ENCODE measurements at regions not wholly inside any gene's neighbourhood (a gene's known extent, or its start where the extent isn't known, plus 50 kb on each side); places are given as distances from the start of the nearest gene placed in this dataset.

DNA sequence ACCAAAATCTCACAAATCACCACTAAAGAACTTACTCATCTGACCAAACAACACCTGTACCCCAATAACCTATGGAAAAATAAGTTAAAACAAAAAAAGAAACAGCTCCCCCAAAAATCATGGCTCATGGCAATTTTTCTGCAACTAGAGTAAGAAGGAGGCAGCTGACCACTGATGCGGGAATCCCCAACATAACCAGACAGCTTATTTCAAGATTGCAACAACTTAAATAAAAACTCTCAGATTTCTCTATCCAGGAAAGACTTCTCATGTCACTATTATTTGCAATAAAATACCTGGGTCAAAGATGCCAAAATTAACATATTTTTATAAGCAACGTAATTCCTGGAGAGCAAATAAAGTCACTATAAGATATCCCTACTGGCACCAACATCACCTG is 128.1 kb upstream of the LY86 start:
- Histone ChIP-seq H3K27ac (no peak overlapping the region), H3K27me3 (no peaks in the 10 kb centered on the region), H3K4me3 (no peak overlapping the region), H3K36me3 (replicated peaks in 1 of 2) (no peaks in the 10 kb centered on the region), H3K9me3 (replicated peaks in 1 of 3) (no peaks in the 10 kb centered on the region), H3K4me1 (replicated peaks in 1 of 2) (no peaks in the 10 kb centered on the region)
- intact Hi-C loops (cut with DNase I): no loop called here
- 64 to 81% (median 70%) methylated on average over 2 of the region's 2 CpGs for WGBS, 4 donors
- no peak for TF ChIP-seq POLR2A (IDR thresholded peaks at IDR 0.05)
- TF ChIP-seq, protein P1, sequence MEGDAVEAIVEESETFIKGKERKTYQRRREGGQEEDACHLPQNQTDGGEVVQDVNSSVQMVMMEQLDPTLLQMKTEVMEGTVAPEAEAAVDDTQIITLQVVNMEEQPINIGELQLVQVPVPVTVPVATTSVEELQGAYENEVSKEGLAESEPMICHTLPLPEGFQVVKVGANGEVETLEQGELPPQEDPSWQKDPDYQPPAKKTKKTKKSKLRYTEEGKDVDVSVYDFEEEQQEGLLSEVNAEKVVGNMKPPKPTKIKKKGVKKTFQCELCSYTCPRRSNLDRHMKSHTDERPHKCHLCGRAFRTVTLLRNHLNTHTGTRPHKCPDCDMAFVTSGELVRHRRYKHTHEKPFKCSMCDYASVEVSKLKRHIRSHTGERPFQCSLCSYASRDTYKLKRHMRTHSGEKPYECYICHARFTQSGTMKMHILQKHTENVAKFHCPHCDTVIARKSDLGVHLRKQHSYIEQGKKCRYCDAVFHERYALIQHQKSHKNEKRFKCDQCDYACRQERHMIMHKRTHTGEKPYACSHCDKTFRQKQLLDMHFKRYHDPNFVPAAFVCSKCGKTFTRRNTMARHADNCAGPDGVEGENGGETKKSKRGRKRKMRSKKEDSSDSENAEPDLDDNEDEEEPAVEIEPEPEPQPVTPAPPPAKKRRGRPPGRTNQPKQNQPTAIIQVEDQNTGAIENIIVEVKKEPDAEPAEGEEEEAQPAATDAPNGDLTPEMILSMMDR (IDR thresholded peaks at IDR 0.05): no peak
- no peak for DNase-seq

- H3K36me3 ChIP-seq (replicated peaks in 1 of 2): no peaks in the 10 kb centered on the region
- WGBS, 4 donors: 70 to 91% (median 81%) methylated on average over 3 to 4 of the region's 4 CpGs
- no peak overlapping the region for H3K4me3 ChIP-seq
- H3K4me1 ChIP-seq (replicated peaks in 1 of 2): no peaks in the 10 kb centered on the region
- TF ChIP-seq POLR2A (IDR thresholded peaks at IDR 0.05): no peak
- TF ChIP-seq, protein P1 (IDR thresholded peaks at IDR 0.05): no peak
- no peak overlapping the region for H3K27ac ChIP-seq
- no peaks in the 10 kb centered on the region for H3K9me3 ChIP-seq (replicated peaks in 1 of 3)
- no peak for DNase-seq
- H3K27me3 ChIP-seq: no peaks in the 10 kb centered on the region
- intact Hi-C loops (cut with DNase I): no loop called here
These were observed 127.4 kb upstream of the LY86 start for GRCh38 chr6:6461138-6461537.

DNA sequence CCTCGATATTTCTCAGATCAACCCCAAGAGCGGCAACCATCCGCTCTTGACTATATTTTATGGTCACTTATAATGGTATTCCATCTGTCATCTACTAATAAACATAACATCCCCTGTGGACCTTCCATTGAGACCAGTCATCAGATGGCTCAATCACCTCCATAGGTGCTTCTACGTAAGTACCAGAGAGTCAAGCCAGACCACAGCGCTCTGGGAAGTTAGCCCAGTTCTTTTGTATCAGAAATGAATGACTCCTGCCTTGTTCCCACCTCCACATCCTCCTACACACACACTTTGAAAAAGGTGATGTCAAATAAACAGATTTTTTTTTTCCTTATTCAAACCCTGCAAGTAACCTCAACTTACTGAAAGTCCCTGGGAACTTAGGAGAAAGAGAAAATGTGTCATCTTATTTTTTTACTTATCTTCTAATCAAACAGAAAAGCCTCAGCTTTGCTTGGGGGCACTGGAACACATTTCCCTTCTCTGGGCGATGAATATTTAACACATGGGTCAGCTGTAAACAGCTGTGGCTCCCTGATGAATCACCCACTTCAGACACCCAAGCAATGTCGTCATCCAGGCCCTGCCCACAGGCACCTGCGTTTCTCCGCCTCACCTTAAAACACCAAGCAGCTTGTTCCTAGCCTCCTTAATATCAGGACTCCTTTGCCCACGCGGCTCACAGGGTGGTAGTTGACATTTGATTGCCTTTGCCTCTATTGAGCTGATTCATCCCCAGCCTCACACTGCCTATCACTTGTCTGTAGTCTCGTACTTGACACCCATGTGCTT is 121.4 kb upstream of the LY86 start:
- no peaks in the 10 kb centered on the region for H3K4me1 ChIP-seq (replicated peaks in 1 of 2)
- no peak for TF ChIP-seq POLR2A (IDR thresholded peaks at IDR 0.05)
- TF ChIP-seq, protein P1 (IDR thresholded peaks at IDR 0.05): no peak
- H3K36me3 ChIP-seq (replicated peaks in 1 of 2): no peaks in the 10 kb centered on the region
- H3K4me3 ChIP-seq: no peak overlapping the region
- DNase-seq: no peak
- no peak overlapping the region for H3K27ac ChIP-seq
- intact Hi-C loops (cut with DNase I): no loop called here
- H3K9me3 ChIP-seq (replicated peaks in 1 of 3): no peaks in the 10 kb centered on the region
- H3K27me3 ChIP-seq: no peaks in the 10 kb centered on the region
- 72 to 82% (median 78%) methylated on average over 12 of the region's 12 CpGs for WGBS, 4 donors

GRCh38 chr6:6469074-6469473 is 119.4 kb upstream of the LY86 start:
- intact Hi-C loops (cut with DNase I): no loop called here
- DNase-seq: no peak
- Histone ChIP-seq H3K27ac (no peak overlapping the region), H3K4me3 (no peak overlapping the region), H3K4me1 (replicated peaks in 1 of 2) (peaks cover 0 to 6% of the 10 kb centered on the region in 2 donors), H3K9me3 (replicated peaks in 1 of 3) (no peaks in the 10 kb centered on the region), H3K27me3 (no peaks in the 10 kb centered on the region), H3K36me3 (replicated peaks in 1 of 2) (no peaks in the 10 kb centered on the region)
- 70 to 85% (median 79%) methylated on average over 8 of the region's 8 CpGs for WGBS, 4 donors
- TF ChIP-seq, protein P1 (IDR thresholded peaks at IDR 0.05): no peak
- TF ChIP-seq POLR2A (IDR thresholded peaks at IDR 0.05): no peak
